SJSA1 (cell line): ENCODE measurements at regions not wholly inside any gene's neighbourhood (a gene's known extent, or its start where the extent isn't known, plus 50 kb on each side); places are given as distances from the start of the nearest gene placed in this dataset.

Experiments used
- DNase-seq, 2 experiments: peaks; one replicate each; pipeline ENCODE4 v3.0.0-alpha.2; 2015 to 2020; ENCODE audit warnings: low spot score in 2 of 2, low read depth in 1 of 2
- H3K27ac ChIP-seq: fragments of 250-450 bp; sonication (Bioruptor Pico); 2 replicates; pipeline ENCODE4 v1.5.1; 2020; ENCODE audit warnings: mild to moderate bottlenecking, moderate library complexity
- H3K27me3 ChIP-seq: fragments of 250-450 bp; sonication (Bioruptor Pico); replicated peaks from 2 replicates; pipeline ENCODE4 v1.5.1; 2020; ENCODE audit warnings: mild to moderate bottlenecking, moderate library complexity
- H3K36me3 ChIP-seq: fragments of 250-450 bp; sonication (Bioruptor Pico); 2 replicates; pipeline ENCODE4 v1.5.1; 2020; ENCODE audit warnings: mild to moderate bottlenecking
- H3K4me1 ChIP-seq: fragments of 250-450 bp; sonication (Bioruptor Pico); replicated peaks from 2 replicates; pipeline ENCODE4 v1.6.1; 2021; ENCODE audit warnings: mild to moderate bottlenecking
- H3K4me3 ChIP-seq: fragments of 250-450 bp; sonication (Bioruptor Pico); 2 replicates; pipeline ENCODE4 v1.5.1; 2020; ENCODE audit warnings: mild to moderate bottlenecking
- H3K9me3 ChIP-seq: fragments of 250-450 bp; sonication (Bioruptor Pico); replicated peaks from 2 replicates; pipeline ENCODE4 v1.5.1; 2020; ENCODE audit warnings: mild to moderate bottlenecking

DNA sequence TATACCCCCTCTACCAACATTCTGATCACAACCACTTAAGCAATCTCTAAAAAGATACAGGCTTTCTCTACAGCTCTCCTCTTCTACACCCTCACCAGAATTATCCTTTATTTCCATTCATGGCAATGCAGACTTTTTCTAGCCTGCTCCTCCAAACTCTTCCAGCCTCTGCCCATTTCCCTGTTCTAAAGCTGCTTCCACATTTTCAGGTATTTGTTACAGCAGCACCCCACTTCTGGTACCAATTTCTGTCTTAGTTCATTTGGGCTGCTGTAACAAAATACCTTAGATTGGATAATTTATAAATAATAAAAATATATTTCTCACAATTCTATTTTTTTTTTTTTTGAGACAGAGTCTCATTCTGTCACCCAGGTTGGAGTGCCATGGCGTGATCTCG lies 53.0 kb upstream of the DNAH5 start:
- Histone ChIP-seq H3K36me3 (no peaks in the 10 kb centered on the region), H3K4me3 (no peak overlapping the region), H3K4me1 (no peaks in the 10 kb centered on the region), H3K9me3 (no peaks in the 10 kb centered on the region), H3K27me3 (no peaks in the 10 kb centered on the region), H3K27ac (no peak overlapping the region)
- no peak for DNase-seq

DNA sequence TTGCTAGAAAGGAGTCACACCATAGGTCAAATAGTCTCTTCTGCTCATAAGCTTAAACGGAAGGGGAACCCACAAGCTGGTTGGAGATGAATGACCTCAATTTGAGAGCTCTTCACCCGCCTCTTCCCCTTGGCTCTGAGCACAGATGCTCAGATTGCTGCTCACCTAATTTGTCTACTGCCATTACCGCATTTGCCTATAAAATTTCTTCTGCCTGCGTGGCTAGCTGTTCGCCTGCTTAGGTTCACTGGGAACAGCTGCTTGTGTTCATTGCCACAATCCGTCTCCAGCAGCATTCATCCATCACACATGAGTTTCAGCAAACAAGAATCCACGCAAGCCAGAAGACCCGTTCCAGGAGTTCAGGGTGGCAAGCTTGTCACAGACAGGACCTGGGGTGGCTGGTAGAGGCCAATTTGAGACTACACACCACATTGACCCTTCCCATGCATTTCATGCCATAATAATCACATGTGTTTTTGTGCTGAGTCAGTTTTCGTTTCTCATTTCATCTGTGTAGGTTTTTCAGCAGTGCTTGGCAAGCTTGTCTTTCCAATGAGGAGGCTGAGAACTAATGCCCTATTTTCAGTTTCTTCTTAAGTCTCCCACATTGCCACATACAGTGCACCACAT lies 50.2 kb upstream of the DNAH5 start:
- no peaks in the 10 kb centered on the region for H3K9me3 ChIP-seq
- no peaks in the 10 kb centered on the region for H3K27me3 ChIP-seq
- H3K27ac ChIP-seq: no peak overlapping the region
- no peaks in the 10 kb centered on the region for H3K4me1 ChIP-seq
- DNase-seq: no peak
- H3K36me3 ChIP-seq: no peaks in the 10 kb centered on the region
- H3K4me3 ChIP-seq: no peak overlapping the region
